ENCODE measurements at regions not wholly inside any gene's neighbourhood (a gene's known extent, or its start where the extent isn't known, plus 50 kb on each side); places are given as distances from the start of the nearest gene placed in this dataset.

DNA sequence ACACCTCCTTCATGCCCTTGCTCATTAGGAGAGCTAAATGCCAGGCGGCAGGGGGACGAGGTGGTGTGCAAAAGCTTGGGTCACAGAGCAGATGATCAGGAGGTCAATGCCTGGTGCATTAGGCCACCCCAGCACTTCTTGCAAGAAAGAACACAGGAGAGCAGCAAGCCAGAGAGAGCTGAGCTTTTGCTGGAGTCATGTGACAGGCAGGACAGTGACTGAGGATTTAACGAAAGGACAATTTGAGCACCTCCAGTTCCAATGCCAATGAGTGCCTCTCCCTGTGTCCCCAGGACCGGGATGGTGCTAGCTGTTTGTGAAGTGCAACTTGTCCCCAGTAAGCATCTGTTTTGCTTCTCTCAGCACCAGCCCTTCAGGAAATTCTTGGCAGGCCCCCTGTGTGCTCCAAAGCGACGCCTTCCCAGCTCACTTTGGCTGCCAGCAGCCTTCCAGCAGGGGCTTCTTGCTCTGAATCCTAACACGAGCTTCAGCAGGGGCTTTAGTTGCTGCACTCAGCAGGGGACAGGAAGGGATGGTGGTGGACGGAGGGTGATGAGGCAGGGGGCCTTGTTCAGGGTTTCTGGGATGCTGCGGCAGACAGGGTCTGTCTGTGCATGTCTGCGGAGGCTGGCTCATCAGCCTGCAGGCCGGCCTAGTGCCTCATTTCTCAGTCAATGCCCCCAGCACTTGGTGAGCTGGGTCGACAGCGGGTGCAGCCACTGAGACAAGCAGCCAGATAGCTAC is 368.1 kb downstream of the RPS24 start:
- DNase-seq (ENCODE audit: extremely low spot score, unreplicated experiment): no peak
- TF ChIP-seq, protein P1, sequence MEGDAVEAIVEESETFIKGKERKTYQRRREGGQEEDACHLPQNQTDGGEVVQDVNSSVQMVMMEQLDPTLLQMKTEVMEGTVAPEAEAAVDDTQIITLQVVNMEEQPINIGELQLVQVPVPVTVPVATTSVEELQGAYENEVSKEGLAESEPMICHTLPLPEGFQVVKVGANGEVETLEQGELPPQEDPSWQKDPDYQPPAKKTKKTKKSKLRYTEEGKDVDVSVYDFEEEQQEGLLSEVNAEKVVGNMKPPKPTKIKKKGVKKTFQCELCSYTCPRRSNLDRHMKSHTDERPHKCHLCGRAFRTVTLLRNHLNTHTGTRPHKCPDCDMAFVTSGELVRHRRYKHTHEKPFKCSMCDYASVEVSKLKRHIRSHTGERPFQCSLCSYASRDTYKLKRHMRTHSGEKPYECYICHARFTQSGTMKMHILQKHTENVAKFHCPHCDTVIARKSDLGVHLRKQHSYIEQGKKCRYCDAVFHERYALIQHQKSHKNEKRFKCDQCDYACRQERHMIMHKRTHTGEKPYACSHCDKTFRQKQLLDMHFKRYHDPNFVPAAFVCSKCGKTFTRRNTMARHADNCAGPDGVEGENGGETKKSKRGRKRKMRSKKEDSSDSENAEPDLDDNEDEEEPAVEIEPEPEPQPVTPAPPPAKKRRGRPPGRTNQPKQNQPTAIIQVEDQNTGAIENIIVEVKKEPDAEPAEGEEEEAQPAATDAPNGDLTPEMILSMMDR (IDR thresholded peaks at IDR 0.05): no peak
- H3K4me3 Mint-ChIP-seq (ENCODE audit: unreplicated experiment): no peak overlapping the region
- peaks cover 50% of the 10 kb centered on the region for H3K27me3 Mint-ChIP-seq (ENCODE audit: unreplicated experiment)
- H3K4me1 Mint-ChIP-seq (ENCODE audit: unreplicated experiment): peaks cover 12% of the 10 kb centered on the region
- H3K27ac Mint-ChIP-seq (ENCODE audit: unreplicated experiment): peak overlapping the region; percentile 28
- H3K36me3 Mint-ChIP-seq (ENCODE audit: unreplicated experiment): no peaks in the 10 kb centered on the region
- no peaks in the 10 kb centered on the region for H3K9me3 Mint-ChIP-seq (ENCODE audit: unreplicated experiment)

DNA sequence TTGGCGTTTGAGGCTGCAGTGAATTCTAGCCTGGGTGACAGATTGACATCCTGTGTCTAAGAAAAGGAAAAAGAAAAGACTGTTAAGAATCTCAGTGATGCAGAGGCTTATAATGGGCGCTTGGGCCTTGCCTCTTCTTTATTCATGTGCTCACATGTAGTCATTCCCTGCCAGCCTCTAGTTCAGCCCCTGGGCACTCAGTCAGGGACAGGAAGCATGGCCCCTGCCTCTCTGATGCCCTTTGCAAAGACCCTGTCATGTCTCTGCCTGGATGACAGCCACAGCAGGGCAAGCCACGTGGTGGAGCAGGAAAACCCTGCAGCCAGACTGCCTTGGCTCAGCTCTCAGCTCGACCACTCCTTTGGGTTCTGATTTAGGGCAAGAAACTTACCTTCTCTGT is 368.9 kb downstream of the RPS24 start:
- Mint-ChIP-seq H3K4me1 (ENCODE audit: unreplicated experiment) (peaks cover 19% of the 10 kb centered on the region), H3K27ac (ENCODE audit: unreplicated experiment) (no peak overlapping the region), H3K36me3 (ENCODE audit: unreplicated experiment) (no peaks in the 10 kb centered on the region), H3K9me3 (ENCODE audit: unreplicated experiment) (no peaks in the 10 kb centered on the region), H3K4me3 (ENCODE audit: unreplicated experiment) (no peak overlapping the region), H3K27me3 (ENCODE audit: unreplicated experiment) (peaks cover 48% of the 10 kb centered on the region)
- TF ChIP-seq, protein P1 (IDR thresholded peaks at IDR 0.05): no peak
- no peak for DNase-seq (ENCODE audit: extremely low spot score, unreplicated experiment)

DNA sequence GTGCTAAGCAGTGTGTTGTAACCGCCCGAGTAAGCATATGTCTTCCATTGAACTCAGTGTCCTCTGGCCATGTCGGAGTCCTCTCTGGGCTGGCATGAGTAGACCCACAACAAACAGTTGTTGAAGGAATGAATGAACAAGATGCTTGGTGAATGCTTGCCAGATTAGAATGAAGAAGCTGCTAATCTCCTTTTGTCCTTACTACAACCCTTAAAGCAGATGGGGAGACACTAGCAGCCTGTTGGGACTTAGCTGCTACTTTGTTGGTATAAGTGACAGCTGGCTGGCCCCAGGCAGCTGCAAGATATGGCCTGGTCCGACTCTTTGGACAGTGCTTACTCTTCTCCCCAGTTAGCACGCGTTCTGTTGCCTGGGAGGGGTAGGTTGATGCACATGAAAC is 370.1 kb downstream of the RPS24 start:
- Mint-ChIP-seq H3K4me3 (ENCODE audit: unreplicated experiment) (no peak overlapping the region), H3K9me3 (ENCODE audit: unreplicated experiment) (no peaks in the 10 kb centered on the region), H3K4me1 (ENCODE audit: unreplicated experiment) (peaks cover 19% of the 10 kb centered on the region), H3K36me3 (ENCODE audit: unreplicated experiment) (no peaks in the 10 kb centered on the region), H3K27me3 (ENCODE audit: unreplicated experiment) (peaks cover 40% of the 10 kb centered on the region), H3K27ac (ENCODE audit: unreplicated experiment) (no peak overlapping the region)
- DNase-seq (ENCODE audit: extremely low spot score, unreplicated experiment): no peak
- TF ChIP-seq, protein P1 (IDR thresholded peaks at IDR 0.05): no peak

DNA sequence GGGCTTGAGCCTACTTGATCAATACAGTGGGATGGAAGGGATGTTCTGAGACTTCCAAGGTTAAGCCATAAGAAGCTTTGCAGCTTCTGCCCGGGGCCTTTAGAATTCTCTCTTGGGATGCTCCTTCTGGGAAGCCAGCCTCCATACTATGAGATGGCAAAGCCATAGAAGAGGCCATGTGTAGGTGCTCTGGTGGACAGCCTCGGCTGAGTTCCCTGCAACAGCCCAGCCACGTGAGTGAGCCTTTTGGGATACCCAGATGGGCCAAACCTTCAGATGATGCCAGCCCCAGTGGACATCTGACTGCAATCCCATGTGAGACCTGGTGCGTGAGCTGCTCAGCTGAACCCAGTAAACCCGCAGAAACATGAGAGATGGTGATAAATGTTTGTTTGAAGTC is 370.6 kb downstream of the RPS24 start:
- Mint-ChIP-seq H3K9me3 (ENCODE audit: unreplicated experiment) (no peaks in the 10 kb centered on the region), H3K36me3 (ENCODE audit: unreplicated experiment) (no peaks in the 10 kb centered on the region), H3K4me3 (ENCODE audit: unreplicated experiment) (no peak overlapping the region), H3K27ac (ENCODE audit: unreplicated experiment) (no peak overlapping the region), H3K4me1 (ENCODE audit: unreplicated experiment) (peaks cover 19% of the 10 kb centered on the region), H3K27me3 (ENCODE audit: unreplicated experiment) (peaks cover 37% of the 10 kb centered on the region)
- DNase-seq (ENCODE audit: extremely low spot score, unreplicated experiment): no peak
- TF ChIP-seq, protein P1 (IDR thresholded peaks at IDR 0.05): no peak

DNA sequence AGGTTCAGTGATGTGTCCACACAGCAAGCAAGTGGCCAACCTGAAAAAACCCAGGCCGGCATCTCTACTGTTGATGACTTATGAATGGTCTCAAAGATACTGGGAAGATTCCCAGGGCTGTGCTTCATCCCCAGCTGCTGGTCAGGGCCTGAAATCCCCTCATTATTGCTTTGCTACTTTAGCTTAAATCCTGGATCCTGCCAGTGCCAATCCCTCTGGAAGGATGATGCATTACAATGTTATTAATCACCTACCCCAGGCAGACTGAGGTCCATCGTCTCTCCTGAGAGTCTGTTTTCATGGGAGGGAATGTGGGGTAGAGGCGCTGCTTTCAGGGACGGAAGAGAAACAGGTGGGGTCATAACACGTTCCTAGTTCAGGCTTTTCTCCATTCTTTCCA is 371.6 kb downstream of the RPS24 start:
- H3K9me3 Mint-ChIP-seq (ENCODE audit: unreplicated experiment): no peaks in the 10 kb centered on the region
- no peaks in the 10 kb centered on the region for H3K36me3 Mint-ChIP-seq (ENCODE audit: unreplicated experiment)
- DNase-seq (ENCODE audit: extremely low spot score, unreplicated experiment): no peak
- peaks cover 19% of the 10 kb centered on the region for H3K4me1 Mint-ChIP-seq (ENCODE audit: unreplicated experiment)
- TF ChIP-seq, protein P1 (IDR thresholded peaks at IDR 0.05): no peak
- peaks cover 33% of the 10 kb centered on the region for H3K27me3 Mint-ChIP-seq (ENCODE audit: unreplicated experiment)
- H3K27ac Mint-ChIP-seq (ENCODE audit: unreplicated experiment): no peak overlapping the region
- H3K4me3 Mint-ChIP-seq (ENCODE audit: unreplicated experiment): no peak overlapping the region
